Occipital lobe (tissue), 1 donor: ENCODE measurements at regions not wholly inside any gene's neighbourhood (a gene's known extent, or its start where the extent isn't known, plus 50 kb on each side); places are given as distances from the start of the nearest gene placed in this dataset.
"Not testable (repeated sequence)": the region's sequence is repeated elsewhere in the genome, so short reads cannot be mapped to it uniquely, and the experiment has no call there.

Source experiments
- DNase-seq: peaks from one replicate; lab custom pipeline; 2025; lab: John Stamatoyannopoulos, UW

GRCh38 chr2:234695981-234696380, 199.1 kb upstream of the ARL4C start:
- DNase-seq, result no peak

GRCh38 chr2:234694244-234695013, 197.5 kb upstream of the ARL4C start:
- DNase-seq, result no peak

GRCh38 chr2:234693681-234694190, 196.9 kb upstream of the ARL4C start:
- not testable (repeated sequence) for DNase-seq

GRCh38 chr2:234693191-234693590, 196.3 kb upstream of the ARL4C start:
- not testable (repeated sequence) for DNase-seq

GRCh38 chr2:234691968-234692955, 195.4 kb upstream of the ARL4C start:
- no peak for DNase-seq

GRCh38 chr2:234691214-234691575, 194.3 kb upstream of the ARL4C start:
- DNase-seq, result no peak

- no peak for DNase-seq
Observed at GRCh38 chr2:234690569-234691213, 193.8 kb upstream of the ARL4C start.

- DNase-seq, result no peak
Observed at GRCh38 chr2:234689911-234690379, 193.1 kb upstream of the ARL4C start.

- DNase-seq, result no peak
Observed at GRCh38 chr2:234687718-234688475, 191.0 kb upstream of the ARL4C start.

GRCh38 chr2:234686088-234686890, 189.4 kb upstream of the ARL4C start:
- DNase-seq, result no peak

- no peak for DNase-seq
Observed at GRCh38 chr2:234684466-234684865, 187.6 kb upstream of the ARL4C start.

GRCh38 chr2:234683950-234684349, 187.1 kb upstream of the ARL4C start:
- no peak for DNase-seq

GRCh38 chr2:234682492-234683228, 185.8 kb upstream of the ARL4C start:
- no peak for DNase-seq

GRCh38 chr2:234680688-234681619, 184.1 kb upstream of the ARL4C start:
- DNase-seq, result no peak

- DNase-seq, result no peak
Observed at GRCh38 chr2:234679741-234680687, 183.1 kb upstream of the ARL4C start.

- DNase-seq, result no peak
Observed at GRCh38 chr2:234679301-234679740, 182.4 kb upstream of the ARL4C start.

GRCh38 chr2:234678711-234679110, 181.8 kb upstream of the ARL4C start:
- DNase-seq, result no peak
